ENCODE measurements at regions not wholly inside any gene's neighbourhood (a gene's known extent, or its start where the extent isn't known, plus 50 kb on each side); places are given as distances from the start of the nearest gene placed in this dataset.
"Not testable (repeated sequence)": the region's sequence is repeated elsewhere in the genome, so short reads cannot be mapped to it uniquely, and the experiment has no call there.

DNA sequence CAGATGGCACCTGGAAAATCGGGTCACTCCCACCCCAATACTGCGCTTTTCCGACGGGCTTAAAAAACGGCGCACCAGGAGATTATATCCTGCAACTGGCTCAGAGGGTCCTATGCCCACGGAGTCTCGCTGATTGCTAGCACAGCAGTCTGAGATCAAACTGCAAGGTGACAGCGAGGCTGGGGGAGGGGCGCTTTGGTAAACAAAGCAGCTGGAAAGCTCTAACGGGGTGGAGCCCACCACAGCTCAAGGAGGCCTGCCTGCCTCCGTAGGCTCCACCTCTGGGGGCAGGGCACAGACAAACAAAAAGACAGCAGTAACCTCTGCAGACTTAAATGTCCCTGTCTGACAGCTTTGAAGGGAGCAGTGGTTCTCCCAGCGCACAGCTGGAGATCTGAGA, 70.4 kb upstream of the NUDT10 start:
- TF ChIP-seq, protein P1, sequence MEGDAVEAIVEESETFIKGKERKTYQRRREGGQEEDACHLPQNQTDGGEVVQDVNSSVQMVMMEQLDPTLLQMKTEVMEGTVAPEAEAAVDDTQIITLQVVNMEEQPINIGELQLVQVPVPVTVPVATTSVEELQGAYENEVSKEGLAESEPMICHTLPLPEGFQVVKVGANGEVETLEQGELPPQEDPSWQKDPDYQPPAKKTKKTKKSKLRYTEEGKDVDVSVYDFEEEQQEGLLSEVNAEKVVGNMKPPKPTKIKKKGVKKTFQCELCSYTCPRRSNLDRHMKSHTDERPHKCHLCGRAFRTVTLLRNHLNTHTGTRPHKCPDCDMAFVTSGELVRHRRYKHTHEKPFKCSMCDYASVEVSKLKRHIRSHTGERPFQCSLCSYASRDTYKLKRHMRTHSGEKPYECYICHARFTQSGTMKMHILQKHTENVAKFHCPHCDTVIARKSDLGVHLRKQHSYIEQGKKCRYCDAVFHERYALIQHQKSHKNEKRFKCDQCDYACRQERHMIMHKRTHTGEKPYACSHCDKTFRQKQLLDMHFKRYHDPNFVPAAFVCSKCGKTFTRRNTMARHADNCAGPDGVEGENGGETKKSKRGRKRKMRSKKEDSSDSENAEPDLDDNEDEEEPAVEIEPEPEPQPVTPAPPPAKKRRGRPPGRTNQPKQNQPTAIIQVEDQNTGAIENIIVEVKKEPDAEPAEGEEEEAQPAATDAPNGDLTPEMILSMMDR (IDR thresholded peaks at IDR 0.05): not testable (repeated sequence)
- not testable (repeated sequence) for TF ChIP-seq EP300 (IDR thresholded peaks at IDR 0.05; ENCODE audit: low read depth)
